ENCODE measurements at regions not wholly inside any gene's neighbourhood (a gene's known extent, or its start where the extent isn't known, plus 50 kb on each side); places are given as distances from the start of the nearest gene placed in this dataset.

DNA sequence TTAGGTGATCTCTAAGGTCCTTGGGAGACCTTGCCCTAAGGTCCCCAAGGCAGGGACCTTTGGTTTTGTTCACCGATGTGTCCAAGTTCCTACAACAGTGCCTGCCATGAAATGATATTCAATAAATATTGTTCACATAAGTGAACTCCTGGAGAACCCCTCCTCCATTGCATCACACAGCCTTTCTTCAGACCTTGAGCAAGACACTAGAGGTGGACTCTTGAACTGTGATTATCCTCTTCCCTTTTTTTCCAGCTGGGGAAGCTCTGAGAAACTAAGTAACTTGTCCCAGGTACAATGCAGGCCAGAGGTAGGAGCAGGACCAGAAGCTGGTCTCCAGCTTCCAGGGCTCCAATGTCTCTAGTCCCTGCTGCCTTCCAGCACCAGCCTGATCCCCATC, 76.6 kb upstream of the LMO1 start:
- no peak overlapping the region for H3K4me3 ChIP-seq (replicated peaks in 1 of 3; ENCODE audit: insufficient read depth in 1 of 3, low read depth in 1 of 3, low read length in 3 of 3)
- no peak overlapping the region for H2AFZ ChIP-seq (ENCODE audit: low read depth, low read length)
- H3K9me3 ChIP-seq (replicated peaks; ENCODE audit: control insufficient read depth, insufficient read depth, low read length) = no peaks in the 10 kb centered on the region
- H3K36me3 ChIP-seq (ENCODE audit: control insufficient read depth in 2 of 2, extremely low read depth in 1 of 2, insufficient read depth in 2 of 2, low read length in 2 of 2) = no peaks in the 10 kb centered on the region
- intact Hi-C loops (cut with micrococcal nuclease) (no loop called here), dilution Hi-C loops (cut with MboI; ENCODE audit: extremely low pct_ligation_motif_present, low sequenced_read_pairs) (no loop called here)
- no peaks in the 10 kb centered on the region for H3K9me1 ChIP-seq (replicated peaks; ENCODE audit: control insufficient read depth, extremely low read depth, insufficient read depth, low read length)
- DNase-seq (ENCODE audit: low read depth, low spot score) = no peak
- no peak overlapping the region for H3K9ac ChIP-seq (replicated peaks; ENCODE audit: extremely low read depth, insufficient read depth, low read length)
- no peak overlapping the region for H3K4me2 ChIP-seq (ENCODE audit: insufficient read depth, low read length)
- H3K27ac ChIP-seq (ENCODE audit: insufficient read depth, low read depth, low read length) = no peak overlapping the region
- no TSS peak for BruUV-seq (replicated peaks)
- CTCF ChIA-PET = interaction anchor here (1.2 to 1.5 kb wide), 2 partner anchors 76 to 226 kb away, joined by 3 to 4 read pairs; partner anchors contain the start of gene LMO1
- no peak for TF ChIP-seq FOS (IDR thresholded peaks at IDR 0.05; ENCODE audit: borderline replicate concordance, insufficient read depth, low read length)
- TF ChIP-seq, protein P1, sequence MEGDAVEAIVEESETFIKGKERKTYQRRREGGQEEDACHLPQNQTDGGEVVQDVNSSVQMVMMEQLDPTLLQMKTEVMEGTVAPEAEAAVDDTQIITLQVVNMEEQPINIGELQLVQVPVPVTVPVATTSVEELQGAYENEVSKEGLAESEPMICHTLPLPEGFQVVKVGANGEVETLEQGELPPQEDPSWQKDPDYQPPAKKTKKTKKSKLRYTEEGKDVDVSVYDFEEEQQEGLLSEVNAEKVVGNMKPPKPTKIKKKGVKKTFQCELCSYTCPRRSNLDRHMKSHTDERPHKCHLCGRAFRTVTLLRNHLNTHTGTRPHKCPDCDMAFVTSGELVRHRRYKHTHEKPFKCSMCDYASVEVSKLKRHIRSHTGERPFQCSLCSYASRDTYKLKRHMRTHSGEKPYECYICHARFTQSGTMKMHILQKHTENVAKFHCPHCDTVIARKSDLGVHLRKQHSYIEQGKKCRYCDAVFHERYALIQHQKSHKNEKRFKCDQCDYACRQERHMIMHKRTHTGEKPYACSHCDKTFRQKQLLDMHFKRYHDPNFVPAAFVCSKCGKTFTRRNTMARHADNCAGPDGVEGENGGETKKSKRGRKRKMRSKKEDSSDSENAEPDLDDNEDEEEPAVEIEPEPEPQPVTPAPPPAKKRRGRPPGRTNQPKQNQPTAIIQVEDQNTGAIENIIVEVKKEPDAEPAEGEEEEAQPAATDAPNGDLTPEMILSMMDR (IDR thresholded peaks at IDR 0.05; ENCODE audit: extremely low read depth in 1 of 2, insufficient read depth in 1 of 2, low read depth in 1 of 2, low read length in 2 of 2) = no peak
- no peak for TF ChIP-seq POLR2A (IDR thresholded peaks at IDR 0.05; ENCODE audit: low read depth, low read length)
- TF ChIP-seq GATA2 (IDR thresholded peaks at IDR 0.05; ENCODE audit: insufficient read depth, insufficient read length, low read depth, low read length) = no peak
- TF ChIP-seq POLR2AphosphoS5 (IDR thresholded peaks at IDR 0.05; ENCODE audit: insufficient read depth, low read depth, low read length) = no peak
- no peak for TF ChIP-seq JUN (IDR thresholded peaks at IDR 0.05; ENCODE audit: borderline replicate concordance, insufficient read depth, insufficient read length, low read depth)
- no peak for TF ChIP-seq EZH2 (IDR thresholded peaks at IDR 0.05; ENCODE audit: borderline replicate concordance, low read depth, low read length, severe bottlenecking)
- TF ChIP-seq MYC (IDR thresholded peaks at IDR 0.05; ENCODE audit: low read depth, low read length) = no peak
- TF ChIP-seq, protein P2, sequence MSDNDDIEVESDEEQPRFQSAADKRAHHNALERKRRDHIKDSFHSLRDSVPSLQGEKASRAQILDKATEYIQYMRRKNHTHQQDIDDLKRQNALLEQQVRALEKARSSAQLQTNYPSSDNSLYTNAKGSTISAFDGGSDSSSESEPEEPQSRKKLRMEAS (IDR thresholded peaks at IDR 0.05; ENCODE audit: insufficient read depth, insufficient read length) = no peak
- H3K79me2 ChIP-seq (ENCODE audit: control insufficient read depth, insufficient read depth, low read length) = no peaks in the 10 kb centered on the region
- H3K4me1 ChIP-seq (ENCODE audit: control insufficient read depth, extremely low read depth, insufficient read depth, low read length) = no peaks in the 10 kb centered on the region
- no peaks in the 10 kb centered on the region for H3K27me3 ChIP-seq (ENCODE audit: control insufficient read depth in 2 of 2, insufficient read depth in 2 of 2, low read length in 2 of 2)
- FAIRE-seq = no peak
- no peaks in the 10 kb centered on the region for H4K20me1 ChIP-seq (replicated peaks; ENCODE audit: control insufficient read depth, extremely low read depth, insufficient read depth, low read length)
- POLR2A ChIA-PET = no interaction called here
